Neural cell (in vitro differentiated cells): ENCODE measurements at regions not wholly inside any gene's neighbourhood (a gene's known extent, or its start where the extent isn't known, plus 50 kb on each side); places are given as distances from the start of the nearest gene placed in this dataset.

ENCODE experiments used
- EP300 ChIP-seq: fragments of 450-650 bp; conservative IDR thresholded peaks from 2 replicates; pipeline ENCODE4 v1.6.1; 2014; ENCODE audit warnings: antibody characterized with exemption, mild to moderate bottlenecking, moderate library complexity; ENCODE audit not compliant: poor library complexity, severe bottlenecking
- EZH2 ChIP-seq: fragments of 200-600, 300-800 bp; shearing (Covaris generic), sonication (generic); IDR thresholded peaks from 2 replicates; pipeline ENCODE4 v1.6.1; 2014; ENCODE audit warnings: antibody characterized with exemption, low read length, borderline replicate concordance, mild to moderate bottlenecking; ENCODE audit not compliant: insufficient read depth, poor library complexity, severe bottlenecking
- MXI1 ChIP-seq: fragments of 450-650 bp; conservative IDR thresholded peaks from 2 replicates; pipeline ENCODE4 v1.6.1; 2014; ENCODE audit warnings: antibody characterized with exemption, mild to moderate bottlenecking; ENCODE audit not compliant: poor library complexity, severe bottlenecking
- POLR2AphosphoS5 ChIP-seq: IDR thresholded peaks from 2 replicates; pipeline ENCODE4 v1.6.1; 2012
- RAD21 ChIP-seq: fragments of 450-650 bp; conservative IDR thresholded peaks from 2 replicates; pipeline ENCODE4 v1.6.1; 2014; ENCODE audit warnings: antibody characterized with exemption, mild to moderate bottlenecking, moderate library complexity
- SMC3 ChIP-seq: fragments of 450-650 bp; conservative IDR thresholded peaks from 2 replicates; pipeline ENCODE4 v1.6.1; 2014; ENCODE audit warnings: antibody characterized with exemption, mild to moderate bottlenecking, moderate library complexity; ENCODE audit not compliant: poor library complexity
- TAF1 ChIP-seq: IDR thresholded peaks from 2 replicates; pipeline ENCODE4 v1.6.1; 2012; ENCODE audit warnings: low read depth
- TF ChIP-seq, protein P1 (sequence below): fragments of 450-650 bp; IDR thresholded peaks from 2 replicates; pipeline ENCODE4 v1.5.1; 2014; ENCODE audit warnings: antibody characterized with exemption, mild to moderate bottlenecking, moderate library complexity; ENCODE audit not compliant: poor library complexity, severe bottlenecking

DNA sequence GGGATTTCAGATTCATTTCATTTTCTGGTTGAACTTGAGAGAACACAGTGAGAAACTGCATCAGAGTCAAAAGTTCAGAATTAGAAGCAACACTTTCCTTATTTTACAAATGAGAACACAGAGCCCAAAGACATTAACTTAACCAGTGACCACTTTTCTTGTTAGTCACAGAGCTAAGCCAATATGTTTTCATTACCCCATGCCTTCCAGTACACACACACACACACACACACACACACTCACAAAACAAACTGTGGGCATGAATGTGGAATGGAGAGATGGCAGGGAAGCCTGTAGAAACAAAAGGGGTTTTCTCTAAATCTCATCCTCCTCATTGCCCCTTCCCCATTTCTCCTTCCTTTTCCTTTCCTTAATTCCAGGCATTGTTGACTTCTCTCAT is 267.4 kb upstream of the GADL1 start:
- TF ChIP-seq EP300 (no peak), RAD21 (no peak), EZH2 (no peak), MXI1 (no peak), POLR2AphosphoS5 (no peak), SMC3 (no peak), TAF1 (no peak)
- TF ChIP-seq, protein P1, sequence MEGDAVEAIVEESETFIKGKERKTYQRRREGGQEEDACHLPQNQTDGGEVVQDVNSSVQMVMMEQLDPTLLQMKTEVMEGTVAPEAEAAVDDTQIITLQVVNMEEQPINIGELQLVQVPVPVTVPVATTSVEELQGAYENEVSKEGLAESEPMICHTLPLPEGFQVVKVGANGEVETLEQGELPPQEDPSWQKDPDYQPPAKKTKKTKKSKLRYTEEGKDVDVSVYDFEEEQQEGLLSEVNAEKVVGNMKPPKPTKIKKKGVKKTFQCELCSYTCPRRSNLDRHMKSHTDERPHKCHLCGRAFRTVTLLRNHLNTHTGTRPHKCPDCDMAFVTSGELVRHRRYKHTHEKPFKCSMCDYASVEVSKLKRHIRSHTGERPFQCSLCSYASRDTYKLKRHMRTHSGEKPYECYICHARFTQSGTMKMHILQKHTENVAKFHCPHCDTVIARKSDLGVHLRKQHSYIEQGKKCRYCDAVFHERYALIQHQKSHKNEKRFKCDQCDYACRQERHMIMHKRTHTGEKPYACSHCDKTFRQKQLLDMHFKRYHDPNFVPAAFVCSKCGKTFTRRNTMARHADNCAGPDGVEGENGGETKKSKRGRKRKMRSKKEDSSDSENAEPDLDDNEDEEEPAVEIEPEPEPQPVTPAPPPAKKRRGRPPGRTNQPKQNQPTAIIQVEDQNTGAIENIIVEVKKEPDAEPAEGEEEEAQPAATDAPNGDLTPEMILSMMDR: no peak
